PC-3 (cell line): ENCODE measurements at regions not wholly inside any gene's neighbourhood (a gene's known extent, or its start where the extent isn't known, plus 50 kb on each side); places are given as distances from the start of the nearest gene placed in this dataset.

Source experiments
- CTCF ChIP-seq: fragments of 300-600 bp; sonication (generic); conservative IDR thresholded peaks from 2 replicates; pipeline ENCODE4 v1.5.1; 2017; ENCODE audit warnings: antibody characterized with exemption, low read depth, mild to moderate bottlenecking, low read length
- EZH2phosphoT487 ChIP-seq: fragments of 300-600 bp; sonication (generic); IDR thresholded peaks from 2 replicates; pipeline ENCODE4 v1.6.1; 2018; ENCODE audit warnings: mild to moderate bottlenecking, antibody characterized with exemption, low read length, borderline replicate concordance

GRCh38 chr3:168596175-168596823 lies 500.6 kb upstream of the GOLIM4 start:
- TF ChIP-seq CTCF (no peak), EZH2phosphoT487 (no peak)
